ENCODE measurements at regions not wholly inside any gene's neighbourhood (a gene's known extent, or its start where the extent isn't known, plus 50 kb on each side); places are given as distances from the start of the nearest gene placed in this dataset.
A peak's percentile ranks its signal among the peaks of the same experiment; 100 is the strongest.

- no peak for DNase-seq (ENCODE audit: low read depth in 3 of 3)
Measured at GRCh38 chr11:128262463-128263345, 324.7 kb downstream of the ETS1 start.

DNA sequence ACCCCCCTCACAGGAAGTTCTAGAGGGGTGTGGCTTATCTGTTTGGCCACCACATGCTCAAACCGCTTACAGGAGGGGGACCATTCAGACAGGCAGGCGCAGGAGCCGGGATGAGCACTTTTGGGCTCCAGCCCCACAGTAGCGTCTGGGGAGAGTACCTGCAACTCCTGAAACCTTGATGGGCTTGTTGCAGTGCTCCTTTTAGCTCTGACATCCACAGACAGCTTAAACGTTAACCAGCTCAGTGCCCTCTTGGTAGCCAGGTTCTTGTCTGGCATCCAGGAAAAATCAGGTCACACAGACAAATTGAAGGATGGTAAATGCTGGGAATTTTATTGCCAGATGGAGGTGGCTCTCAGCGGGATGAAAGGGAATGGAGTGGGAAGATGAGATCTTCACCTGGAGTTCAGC lies 326.3 kb downstream of the ETS1 start:
- DNase-seq (ENCODE audit: low read depth in 3 of 3), result no peak

DNA sequence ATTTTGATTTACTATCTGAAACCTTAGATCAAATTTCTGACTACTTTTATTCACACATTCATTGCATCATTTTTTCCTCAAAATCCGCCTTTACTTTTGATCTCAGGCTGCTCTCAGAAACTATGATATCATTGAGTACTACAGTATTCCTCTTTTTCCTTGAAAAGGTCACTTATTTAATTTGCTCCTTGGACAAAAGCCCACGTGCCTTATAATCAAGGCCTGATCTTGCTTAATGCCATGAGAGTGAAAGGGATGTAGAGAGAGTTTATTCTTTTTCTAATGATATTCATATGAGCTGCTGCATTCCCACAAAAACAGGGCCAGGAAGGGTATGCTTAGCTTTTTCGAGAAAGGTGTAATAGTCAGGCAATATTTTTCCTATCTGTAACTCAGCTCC lies 327.0 kb downstream of the ETS1 start:
- DNase-seq (ENCODE audit: low read depth in 3 of 3), result no peak

DNA sequence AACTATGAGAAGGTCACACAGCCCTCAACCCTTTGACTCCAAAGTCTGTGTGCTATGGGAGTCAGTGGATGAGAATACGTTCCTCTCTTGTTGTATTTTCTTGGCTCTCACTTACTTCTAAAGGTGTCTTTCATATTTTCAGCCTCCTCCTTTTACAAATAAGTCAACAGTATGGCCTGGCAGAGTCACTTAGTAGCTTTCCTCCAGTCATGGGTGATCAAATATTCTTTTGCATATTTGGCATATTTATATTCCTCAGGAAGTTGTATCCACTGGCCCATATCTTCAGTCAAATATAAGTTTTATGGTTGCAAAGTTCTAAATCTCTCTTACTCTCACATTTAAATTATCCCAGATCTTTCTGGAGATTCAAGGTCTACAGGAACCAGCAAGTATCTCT lies 327.5 kb downstream of the ETS1 start:
- DNase-seq (ENCODE audit: low read depth in 3 of 3), result no peak

GRCh38 chr11:128254941-128255340 lies 332.4 kb downstream of the ETS1 start:
- no peak for DNase-seq (ENCODE audit: low read depth in 3 of 3)

GRCh38 chr11:128251140-128251539 lies 336.2 kb downstream of the ETS1 start:
- DNase-seq (ENCODE audit: low read depth in 3 of 3), result no peak

DNA sequence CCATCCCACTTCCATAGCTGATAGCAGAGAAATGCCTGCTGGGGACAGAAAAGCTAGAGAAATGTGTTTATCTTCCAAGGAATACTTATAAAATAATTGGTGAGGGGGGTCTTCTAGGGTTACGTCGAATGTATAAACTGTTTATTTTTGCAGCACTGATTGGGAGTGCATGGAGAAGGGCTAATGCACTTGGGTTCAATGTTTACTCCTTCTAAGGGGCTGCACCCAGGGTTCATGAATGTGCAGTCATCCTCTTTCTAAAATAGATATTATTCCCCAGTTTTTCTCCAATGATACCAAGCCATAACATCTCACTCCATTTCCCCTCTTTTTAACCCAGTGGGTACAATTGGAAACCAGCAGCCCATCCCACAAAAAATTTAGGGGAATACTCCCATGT lies 336.9 kb downstream of the ETS1 start:
- no peak for DNase-seq (ENCODE audit: low read depth in 3 of 3)

- no peak for DNase-seq (ENCODE audit: low read depth in 3 of 3)
Measured at GRCh38 chr11:128246810-128247594, 340.4 kb downstream of the ETS1 start.

GRCh38 chr11:128246364-128246801 lies 341.0 kb downstream of the ETS1 start:
- no peak for DNase-seq (ENCODE audit: low read depth in 3 of 3)

- DNase-seq (ENCODE audit: low read depth in 3 of 3), result no peak
Measured at GRCh38 chr11:128244871-128245270, 342.5 kb downstream of the ETS1 start.

- DNase-seq (ENCODE audit: low read depth in 3 of 3), result no peak
Measured at GRCh38 chr11:128242451-128242850, 344.9 kb downstream of the ETS1 start.

- no peak for DNase-seq (ENCODE audit: low read depth in 3 of 3)
Measured at GRCh38 chr11:128240546-128240945, 346.8 kb downstream of the ETS1 start.

- no peak for DNase-seq (ENCODE audit: low read depth in 3 of 3)
Measured at GRCh38 chr11:128239306-128239705, 348.1 kb downstream of the ETS1 start.

GRCh38 chr11:128238521-128239265 lies 348.7 kb downstream of the ETS1 start:
- DNase-seq (ENCODE audit: low read depth in 3 of 3), result no peak

DNA sequence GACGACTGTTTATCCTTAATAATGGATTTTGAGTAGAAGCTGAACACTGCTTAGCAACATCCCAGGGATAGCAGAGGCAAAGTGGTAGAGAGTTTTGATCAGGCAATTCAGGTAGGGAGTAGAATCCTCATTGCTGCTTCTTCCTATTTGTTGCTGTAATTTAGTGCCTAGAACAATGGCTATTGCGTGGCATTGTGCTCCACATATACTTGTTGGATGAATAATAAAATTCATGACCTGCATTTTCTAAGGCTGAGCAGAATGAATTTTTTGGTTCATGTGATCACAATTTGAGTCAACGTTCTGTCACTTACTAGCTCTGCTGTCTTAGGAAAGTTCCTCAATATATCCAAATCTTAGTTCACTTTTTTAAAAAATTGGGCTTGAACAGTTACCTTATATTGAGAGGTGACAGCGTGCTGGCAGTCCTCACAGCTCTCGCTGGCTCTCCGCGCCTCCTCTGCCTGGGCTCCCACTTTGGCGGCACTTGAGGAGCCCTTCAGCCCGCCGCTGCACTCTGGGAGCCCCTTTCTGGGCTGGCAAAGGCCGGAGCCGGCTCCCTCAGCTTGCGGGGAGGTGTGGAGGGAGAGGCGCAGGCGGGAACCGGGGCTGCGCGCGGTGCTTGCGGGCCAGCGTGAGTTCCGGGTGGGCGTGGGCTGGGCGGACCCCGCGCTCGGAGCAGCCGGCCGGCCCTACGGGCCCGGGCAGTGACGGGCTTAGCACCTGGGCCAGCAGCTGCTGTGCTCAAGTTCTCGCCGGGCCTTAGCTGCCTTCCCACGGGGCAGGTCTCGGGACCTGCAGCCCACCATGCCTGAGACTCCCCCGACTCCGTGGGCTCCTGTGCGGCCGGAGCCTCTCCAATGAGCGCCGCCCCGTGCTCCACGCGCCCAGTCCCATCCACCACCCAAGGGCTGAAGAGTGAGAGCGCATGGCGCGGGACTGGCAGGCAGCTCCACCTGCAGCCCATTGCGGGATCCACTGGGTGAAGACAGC lies 350.6 kb downstream of the ETS1 start:
- DNase-seq (ENCODE audit: low read depth in 3 of 3), result no peak

GRCh38 chr11:128235958-128236357 lies 351.4 kb downstream of the ETS1 start:
- no peak for DNase-seq (ENCODE audit: low read depth in 3 of 3)

DNA sequence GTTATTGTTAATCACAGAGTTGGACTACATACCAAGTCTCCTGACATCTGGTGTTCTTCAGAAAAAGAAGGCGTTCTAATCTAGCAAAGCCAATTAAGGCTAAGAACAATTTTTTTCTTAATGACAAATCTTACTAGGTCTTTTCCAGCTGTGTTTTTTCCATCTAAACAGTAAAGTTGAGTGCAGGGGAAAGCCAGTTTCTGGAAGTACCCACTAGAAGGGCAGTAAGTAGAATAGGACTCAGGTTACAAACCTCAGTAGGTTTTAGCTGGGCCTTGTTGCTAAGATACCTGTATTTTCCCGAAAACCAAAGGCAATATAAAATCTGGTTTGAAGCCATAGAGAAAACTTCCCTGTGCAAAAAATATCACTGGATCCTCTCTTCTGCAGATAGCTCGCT lies 351.9 kb downstream of the ETS1 start:
- DNase-seq (ENCODE audit: low read depth in 3 of 3), result no peak

- no peak for DNase-seq (ENCODE audit: low read depth in 3 of 3)
Measured at GRCh38 chr11:128234143-128234542, 353.2 kb downstream of the ETS1 start.

DNA sequence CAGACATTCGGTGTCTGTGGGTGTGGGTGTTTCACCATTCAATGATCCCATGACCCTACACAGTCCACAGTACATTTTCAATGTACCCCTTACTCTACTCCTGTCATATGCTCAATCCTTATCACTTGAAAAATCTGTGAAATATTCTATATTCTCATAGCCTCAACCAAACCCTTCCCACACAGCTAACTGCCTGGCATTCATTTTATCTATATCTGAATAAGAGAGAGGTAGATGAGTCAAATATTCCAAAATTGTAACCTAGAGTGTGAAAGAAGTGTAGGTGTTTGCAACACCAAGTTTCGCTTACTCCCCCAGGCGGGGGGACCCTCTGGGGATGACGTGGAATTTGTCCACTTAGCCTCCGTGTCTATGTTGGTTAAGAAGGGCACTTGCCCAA lies 354.8 kb downstream of the ETS1 start:
- peak in 1 of 3 experiments; percentile 2 for DNase-seq (ENCODE audit: low read depth in 3 of 3)

DNA sequence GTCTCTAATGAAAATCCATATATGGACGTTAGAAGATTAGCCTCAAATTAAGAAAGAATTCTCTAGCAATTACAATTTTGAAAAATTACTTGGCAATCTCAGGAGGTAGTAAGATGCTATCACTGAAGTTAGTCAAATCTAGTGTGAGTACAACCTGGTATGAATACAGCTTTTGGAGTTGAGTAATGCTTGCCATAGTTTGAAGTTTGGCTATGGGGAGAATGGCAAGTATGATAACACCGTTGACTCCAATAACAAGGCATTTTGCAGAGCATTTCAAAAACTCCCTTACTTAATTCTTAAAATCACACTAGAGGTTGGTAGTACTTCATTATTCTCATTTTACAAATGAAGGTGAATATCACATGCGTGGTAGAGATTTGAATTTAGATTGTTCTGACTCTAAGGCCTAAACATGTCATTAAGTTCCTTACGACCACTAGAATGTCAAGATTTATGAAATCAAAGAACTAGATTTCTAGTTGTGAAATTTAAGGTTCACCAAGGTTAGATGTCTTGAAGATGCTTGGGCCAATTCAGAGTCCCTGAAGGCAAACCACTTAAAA lies 355.4 kb downstream of the ETS1 start:
- no peak for DNase-seq (ENCODE audit: low read depth in 3 of 3)

DNA sequence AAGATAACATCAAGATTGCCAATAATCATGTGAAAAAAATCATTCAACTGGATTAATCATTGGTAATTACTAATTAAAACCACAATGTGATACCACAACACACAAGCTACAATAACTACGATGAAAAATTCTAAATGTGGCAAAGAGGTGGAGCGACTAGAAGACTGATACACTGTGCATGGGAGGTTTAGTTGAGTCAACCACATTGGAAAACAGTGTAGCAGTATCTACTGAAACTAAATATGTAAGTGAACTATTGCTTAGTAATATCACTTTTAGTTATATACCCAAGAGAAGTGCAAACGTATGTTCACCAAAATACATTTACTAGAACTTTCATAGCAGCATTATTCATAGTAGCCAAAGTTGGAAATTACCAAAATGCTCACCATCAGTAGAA lies 359.9 kb downstream of the ETS1 start:
- DNase-seq (ENCODE audit: low read depth in 3 of 3), result no peak
